Fibroblast of lung (primary cell): ENCODE measurements at regions not wholly inside any gene's neighbourhood (a gene's known extent, or its start where the extent isn't known, plus 50 kb on each side); places are given as distances from the start of the nearest gene placed in this dataset.

Source experiments
- EZH2 ChIP-seq: IDR thresholded peaks from 2 replicates; pipeline ENCODE4 v1.5.1; 2012; ENCODE audit warnings: low read length, control low read depth, mild to moderate bottlenecking; ENCODE audit errors: missing control alignments
- TF ChIP-seq, protein P1 (sequence below), 2 donors: IDR thresholded peaks in 1 of 2; conservative IDR thresholded peaks in 1 of 2; 1 replicate in 1 of 2; 2 replicates in 1 of 2; pipeline ENCODE4 v1.5.1; 2011 to 2012; ENCODE audit warnings: low read length in 2 of 2, control low read depth in 1 of 2, inconsistent platforms in 1 of 2, low read depth in 1 of 2, mild to moderate bottlenecking in 1 of 2

DNA sequence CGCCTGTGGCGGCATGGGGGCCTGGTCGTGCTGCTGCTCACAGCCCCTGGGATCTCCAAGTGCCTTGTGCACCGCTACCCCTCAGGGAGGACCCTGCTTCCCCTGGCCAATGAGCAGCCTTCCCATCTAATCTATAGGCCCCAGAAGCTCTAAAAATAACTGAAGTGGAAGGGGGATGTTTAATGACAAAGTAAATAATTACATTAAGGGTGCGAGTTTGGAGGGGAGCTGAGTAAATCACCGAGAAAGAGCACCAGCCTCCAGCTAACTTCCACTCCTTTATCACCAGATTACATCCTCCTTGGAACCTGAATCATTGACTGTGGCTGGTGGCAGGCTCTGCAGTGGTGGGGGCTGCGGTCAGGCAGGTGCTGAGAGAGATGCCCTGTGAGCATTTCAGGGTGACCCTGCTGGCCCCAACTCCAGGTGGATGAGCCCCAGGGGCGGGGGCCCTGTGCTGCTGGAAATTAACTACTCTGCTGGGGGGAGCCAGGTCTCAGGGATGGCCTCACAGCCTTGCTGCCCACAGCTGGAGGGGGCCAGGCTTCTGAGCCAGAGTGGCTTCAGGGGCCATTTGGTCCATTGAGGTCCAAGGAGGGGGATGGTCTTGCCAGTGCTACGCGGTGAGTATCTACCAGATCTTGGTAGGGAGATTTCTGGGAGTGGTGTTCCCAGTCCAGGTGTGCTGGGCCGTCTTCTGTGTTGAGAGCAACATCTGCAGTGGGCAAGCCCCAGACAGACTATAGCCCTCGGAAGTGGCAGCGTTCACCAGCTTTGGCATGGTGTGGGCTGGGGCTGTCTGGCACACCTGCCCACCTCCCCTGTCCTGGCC, 74.2 kb downstream of the GLI2 start:
- TF ChIP-seq, protein P1, sequence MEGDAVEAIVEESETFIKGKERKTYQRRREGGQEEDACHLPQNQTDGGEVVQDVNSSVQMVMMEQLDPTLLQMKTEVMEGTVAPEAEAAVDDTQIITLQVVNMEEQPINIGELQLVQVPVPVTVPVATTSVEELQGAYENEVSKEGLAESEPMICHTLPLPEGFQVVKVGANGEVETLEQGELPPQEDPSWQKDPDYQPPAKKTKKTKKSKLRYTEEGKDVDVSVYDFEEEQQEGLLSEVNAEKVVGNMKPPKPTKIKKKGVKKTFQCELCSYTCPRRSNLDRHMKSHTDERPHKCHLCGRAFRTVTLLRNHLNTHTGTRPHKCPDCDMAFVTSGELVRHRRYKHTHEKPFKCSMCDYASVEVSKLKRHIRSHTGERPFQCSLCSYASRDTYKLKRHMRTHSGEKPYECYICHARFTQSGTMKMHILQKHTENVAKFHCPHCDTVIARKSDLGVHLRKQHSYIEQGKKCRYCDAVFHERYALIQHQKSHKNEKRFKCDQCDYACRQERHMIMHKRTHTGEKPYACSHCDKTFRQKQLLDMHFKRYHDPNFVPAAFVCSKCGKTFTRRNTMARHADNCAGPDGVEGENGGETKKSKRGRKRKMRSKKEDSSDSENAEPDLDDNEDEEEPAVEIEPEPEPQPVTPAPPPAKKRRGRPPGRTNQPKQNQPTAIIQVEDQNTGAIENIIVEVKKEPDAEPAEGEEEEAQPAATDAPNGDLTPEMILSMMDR (conservative IDR thresholded peaks at IDR 0.05 in 1 of 2, IDR thresholded peaks at IDR 0.05 in 1 of 2; ENCODE audit: low read depth in 1 of 2, low read length in 2 of 2): no peak
- no peak for TF ChIP-seq EZH2
